ENCODE measurements at regions not wholly inside any gene's neighbourhood (a gene's known extent, or its start where the extent isn't known, plus 50 kb on each side); places are given as distances from the start of the nearest gene placed in this dataset.

DNA sequence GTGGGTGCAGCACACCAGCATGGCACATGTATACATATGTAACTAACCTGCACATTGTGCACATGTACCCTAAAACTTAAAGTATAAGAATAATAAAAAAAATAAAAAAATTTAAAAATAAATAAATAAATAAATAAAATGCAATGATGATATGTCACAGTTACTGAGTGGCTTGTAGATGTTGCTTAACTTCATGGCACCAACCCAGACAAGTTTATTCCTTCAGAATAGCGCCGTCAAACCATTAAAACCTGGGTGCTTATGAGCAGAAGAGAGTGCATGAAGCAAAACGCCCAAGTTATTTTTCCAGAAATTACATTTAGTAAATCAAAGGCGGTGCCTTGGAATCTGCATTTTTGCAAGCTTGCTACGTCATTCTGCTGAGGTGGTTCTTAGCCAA lies 417.9 kb downstream of the AEBP2 start:
- TF ChIP-seq, protein P1, sequence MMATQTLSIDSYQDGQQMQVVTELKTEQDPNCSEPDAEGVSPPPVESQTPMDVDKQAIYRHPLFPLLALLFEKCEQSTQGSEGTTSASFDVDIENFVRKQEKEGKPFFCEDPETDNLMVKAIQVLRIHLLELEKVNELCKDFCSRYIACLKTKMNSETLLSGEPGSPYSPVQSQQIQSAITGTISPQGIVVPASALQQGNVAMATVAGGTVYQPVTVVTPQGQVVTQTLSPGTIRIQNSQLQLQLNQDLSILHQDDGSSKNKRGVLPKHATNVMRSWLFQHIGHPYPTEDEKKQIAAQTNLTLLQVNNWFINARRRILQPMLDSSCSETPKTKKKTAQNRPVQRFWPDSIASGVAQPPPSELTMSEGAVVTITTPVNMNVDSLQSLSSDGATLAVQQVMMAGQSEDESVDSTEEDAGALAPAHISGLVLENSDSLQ (IDR thresholded peaks at IDR 0.05) = no peak
- TF ChIP-seq SP1 (IDR thresholded peaks at IDR 0.05) = no peak
- no peak for TF ChIP-seq FOXM1 (IDR thresholded peaks at IDR 0.05; ENCODE audit: borderline replicate concordance)
- no peak for TF ChIP-seq ZNF384 (IDR thresholded peaks at IDR 0.05)
- no peak for TF ChIP-seq SUZ12 (IDR thresholded peaks at IDR 0.05)
- TF ChIP-seq TARDBP (IDR thresholded peaks at IDR 0.05) = no peak
- TF ChIP-seq BHLHE40 (IDR thresholded peaks at IDR 0.05; ENCODE audit: borderline replicate concordance) = no peak
- no peak for TF ChIP-seq ARNT (IDR thresholded peaks at IDR 0.05)
- TF ChIP-seq L3MBTL2 (conservative IDR thresholded peaks at IDR 0.05) = no peak
- TF ChIP-seq FOXA1 (IDR thresholded peaks at IDR 0.05) = no peak
- no peak for TF ChIP-seq LEF1 (IDR thresholded peaks at IDR 0.05; ENCODE audit: borderline replicate concordance)

Data from HEK293T (cell line).